GM12878 (cell line): ENCODE measurements at regions not wholly inside any gene's neighbourhood (a gene's known extent, or its start where the extent isn't known, plus 50 kb on each side); places are given as distances from the start of the nearest gene placed in this dataset.
A peak's percentile ranks its signal among the peaks of the same experiment; 100 is the strongest.

ENCODE experiments used
- ATAC-seq: fragments of 200-7000 bp; cut with Tn5 transposase; 3 replicates; pipeline ENCODE4 v1.9.1; 2020; ENCODE audit warnings: mild to moderate bottlenecking, moderate library complexity
- BruUV-seq: library from RNA; stranded (reverse); fragments of 400-500 nt; replicated peaks from 2 replicates; lab custom pipeline; 2021; lab: Mats Ljungman, UMichigan
- CTCF ChIA-PET: fragments of 300-600 bp; sonication (Branson Sonifier 250); formaldehyde crosslinking; extraction: SDS; loops from one replicate; lab custom pipeline; 2021; ENCODE audit warnings: inconsistent platforms; lab: Yijun Ruan, JAX
- POLR2A ChIA-PET: fragments of 350-600 bp; formaldehyde crosslinking; extraction: SDS; loops from one replicate; lab custom pipeline; 2021; ENCODE audit warnings: inconsistent platforms; lab: Charles Lee
- RAD21 ChIA-PET: fragments of 300-600 bp; sonication (Branson Sonifier 250); formaldehyde crosslinking; loops from one replicate; lab custom pipeline; 2023; ENCODE audit warnings: antibody characterized with exemption; ENCODE audit not compliant: unreplicated experiment; lab: Charles Lee
- SMC1A ChIA-PET: fragments of 300-600 bp; sonication (Branson Sonifier 250); formaldehyde crosslinking; loops from one replicate; lab custom pipeline; 2023; ENCODE audit not compliant: unreplicated experiment, uncharacterized antibody; lab: Charles Lee
- DNase-seq: peaks from one replicate; pipeline ENCODE4 v3.0.0-alpha.2; 2011; ENCODE audit warnings: low read depth, low spot score
- FAIRE-seq: peaks from 3 replicates; lab custom pipeline; 2011; peaks lifted over from hg19 to GRCh38; lab: Jason Lieb, UNC
- H2AFZ ChIP-seq: 2 replicates; pipeline ENCODE4 v1.6.0; 2011; ENCODE audit warnings: low read depth, low read length, control low read depth; ENCODE audit not compliant: control insufficient read depth
- H3K27ac ChIP-seq: 2 replicates; pipeline ENCODE4 v1.5.1; 2011; ENCODE audit warnings: control low read depth; ENCODE audit not compliant: control insufficient read depth, insufficient read depth
- H3K27me3 ChIP-seq, 2 experiments: replicated peaks in 1 of 2; 2 replicates each; pipeline versions ENCODE4 v1.6.0 to v1.6.1; 2011; ENCODE audit warnings: low read length in 1 of 2; ENCODE audit not compliant: control insufficient read depth in 2 of 2, insufficient read depth in 2 of 2
- H3K36me3 ChIP-seq, 2 experiments: 2 replicates each; pipeline ENCODE4 v1.5.1; 2011; ENCODE audit warnings: low read length in 1 of 2; ENCODE audit not compliant: control insufficient read depth in 2 of 2, insufficient read depth in 2 of 2
- H3K4me1 ChIP-seq: 2 replicates; pipeline ENCODE4 v1.6.1; 2011; ENCODE audit warnings: mild to moderate bottlenecking, low read length, moderate library complexity, mixed read lengths; ENCODE audit not compliant: control insufficient read depth, insufficient read depth
- H3K4me2 ChIP-seq: 2 replicates; pipeline ENCODE4 v1.6.0; 2011; ENCODE audit warnings: control low read depth; ENCODE audit not compliant: control insufficient read depth, insufficient read depth
- H3K4me3 ChIP-seq: fragments of 200-600 bp; sonication (generic); 2 replicates; pipeline ENCODE4 v1.5.1; 2016
- H3K79me2 ChIP-seq: 2 replicates; pipeline ENCODE4 v1.6.0; 2011; ENCODE audit warnings: low read length; ENCODE audit not compliant: control insufficient read depth, insufficient read depth
- H3K9ac ChIP-seq: 2 replicates; pipeline ENCODE4 v1.8.0; 2011; ENCODE audit warnings: low read length, control low read depth, mixed read lengths; ENCODE audit not compliant: control insufficient read depth, insufficient read depth
- H3K9me3 ChIP-seq: replicated peaks from 3 replicates; pipeline ENCODE4 v1.5.1; 2011; ENCODE audit warnings: mild to moderate bottlenecking, low read length; ENCODE audit not compliant: control insufficient read depth, insufficient read depth
- H4K20me1 ChIP-seq: 2 replicates; pipeline ENCODE4 v1.6.0; 2011; ENCODE audit not compliant: control insufficient read depth, insufficient read depth
- WGBS: methylation state at CpG from one replicate; pipeline ENCODE4 v1.1.6; 2016; ENCODE audit warnings: low lambda C conversion rate; ENCODE audit not compliant: insufficient replicate concordance, insufficient coverage; ENCODE audit errors: missing lambda C conversion rate; 5-methylcytosine and 5-hydroxymethylcytosine counted together
- in situ Hi-C: fragments of 300-500 bp; cut with MboI; formaldehyde crosslinking; loops from 9 replicates; pipeline ENCODE4 v1.14.3; 2018; ENCODE audit warnings: mixed read lengths
- intact Hi-C: fragments of 100-400 bp; cut with micrococcal nuclease; formaldehyde crosslinking; loops from one replicate; pipeline ENCODE4 v1.14.2; 2022; ENCODE audit not compliant: unreplicated experiment
- TF ChIP-seq, protein P1 (sequence below): IDR thresholded peaks from 2 replicates; pipeline ENCODE4 v1.6.1; 2012; ENCODE audit warnings: low read depth, low read length, improper control_type of control experiment
- TF ChIP-seq, protein P2 (sequence below): fragments of 450-650 bp; IDR thresholded peaks from 2 replicates; pipeline ENCODE4 v1.6.1; 2017; ENCODE audit warnings: mild to moderate bottlenecking, moderate library complexity

DNA sequence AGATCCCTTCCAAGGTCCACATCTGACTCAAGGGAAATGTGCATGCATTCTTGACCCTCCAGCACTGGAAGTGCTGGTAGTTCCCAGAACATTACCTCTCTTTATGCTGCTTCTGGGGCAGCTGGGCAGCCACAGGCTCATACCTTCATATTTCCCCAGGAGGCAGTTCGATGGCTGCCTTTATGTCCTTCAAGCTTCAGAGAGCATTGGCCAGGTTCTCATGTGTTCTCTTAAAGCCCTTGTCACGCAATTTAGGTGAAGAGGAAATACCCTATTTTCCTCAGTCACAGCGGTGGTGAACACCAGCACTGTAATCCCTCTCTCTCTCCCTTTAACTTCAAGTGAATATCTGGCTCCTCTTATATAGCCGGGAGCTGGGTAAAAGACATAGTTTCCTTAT is 134.3 kb downstream of the MID1IP1 start:
- RAD21 ChIA-PET: no interaction called here
- TF ChIP-seq, protein P1, sequence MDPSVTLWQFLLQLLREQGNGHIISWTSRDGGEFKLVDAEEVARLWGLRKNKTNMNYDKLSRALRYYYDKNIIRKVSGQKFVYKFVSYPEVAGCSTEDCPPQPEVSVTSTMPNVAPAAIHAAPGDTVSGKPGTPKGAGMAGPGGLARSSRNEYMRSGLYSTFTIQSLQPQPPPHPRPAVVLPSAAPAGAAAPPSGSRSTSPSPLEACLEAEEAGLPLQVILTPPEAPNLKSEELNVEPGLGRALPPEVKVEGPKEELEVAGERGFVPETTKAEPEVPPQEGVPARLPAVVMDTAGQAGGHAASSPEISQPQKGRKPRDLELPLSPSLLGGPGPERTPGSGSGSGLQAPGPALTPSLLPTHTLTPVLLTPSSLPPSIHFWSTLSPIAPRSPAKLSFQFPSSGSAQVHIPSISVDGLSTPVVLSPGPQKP: no peak
- TF ChIP-seq, protein P2, sequence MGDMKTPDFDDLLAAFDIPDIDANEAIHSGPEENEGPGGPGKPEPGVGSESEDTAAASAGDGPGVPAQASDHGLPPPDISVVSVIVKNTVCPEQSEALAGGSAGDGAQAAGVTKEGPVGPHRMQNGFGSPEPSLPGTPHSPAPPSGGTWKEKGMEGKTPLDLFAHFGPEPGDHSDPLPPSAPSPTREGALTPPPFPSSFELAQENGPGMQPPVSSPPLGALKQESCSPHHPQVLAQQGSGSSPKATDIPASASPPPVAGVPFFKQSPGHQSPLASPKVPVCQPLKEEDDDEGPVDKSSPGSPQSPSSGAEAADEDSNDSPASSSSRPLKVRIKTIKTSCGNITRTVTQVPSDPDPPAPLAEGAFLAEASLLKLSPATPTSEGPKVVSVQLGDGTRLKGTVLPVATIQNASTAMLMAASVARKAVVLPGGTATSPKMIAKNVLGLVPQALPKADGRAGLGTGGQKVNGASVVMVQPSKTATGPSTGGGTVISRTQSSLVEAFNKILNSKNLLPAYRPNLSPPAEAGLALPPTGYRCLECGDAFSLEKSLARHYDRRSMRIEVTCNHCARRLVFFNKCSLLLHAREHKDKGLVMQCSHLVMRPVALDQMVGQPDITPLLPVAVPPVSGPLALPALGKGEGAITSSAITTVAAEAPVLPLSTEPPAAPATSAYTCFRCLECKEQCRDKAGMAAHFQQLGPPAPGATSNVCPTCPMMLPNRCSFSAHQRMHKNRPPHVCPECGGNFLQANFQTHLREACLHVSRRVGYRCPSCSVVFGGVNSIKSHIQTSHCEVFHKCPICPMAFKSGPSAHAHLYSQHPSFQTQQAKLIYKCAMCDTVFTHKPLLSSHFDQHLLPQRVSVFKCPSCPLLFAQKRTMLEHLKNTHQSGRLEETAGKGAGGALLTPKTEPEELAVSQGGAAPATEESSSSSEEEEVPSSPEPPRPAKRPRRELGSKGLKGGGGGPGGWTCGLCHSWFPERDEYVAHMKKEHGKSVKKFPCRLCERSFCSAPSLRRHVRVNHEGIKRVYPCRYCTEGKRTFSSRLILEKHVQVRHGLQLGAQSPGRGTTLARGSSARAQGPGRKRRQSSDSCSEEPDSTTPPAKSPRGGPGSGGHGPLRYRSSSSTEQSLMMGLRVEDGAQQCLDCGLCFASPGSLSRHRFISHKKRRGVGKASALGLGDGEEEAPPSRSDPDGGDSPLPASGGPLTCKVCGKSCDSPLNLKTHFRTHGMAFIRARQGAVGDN: 0 out of 2 replicates have a peak, but pooled peaks have one; percentile 27
- DNase-seq (no peak), FAIRE-seq (no peak), ATAC-seq (peak; percentile 25; the same call in 2 of the 3 replicates)
- CTCF ChIA-PET: no interaction called here
- no peaks in the 10 kb centered on the region for H3K27me3 ChIP-seq
- H3K9ac ChIP-seq: no peak overlapping the region
- no peaks in the 10 kb centered on the region; the same call in 2 of the 3 replicates for H3K9me3 ChIP-seq
- H3K4me1 ChIP-seq: no peaks in the 10 kb centered on the region
- no peaks in the 10 kb centered on the region for H3K79me2 ChIP-seq
- BruUV-seq: no TSS peak
- intact Hi-C loops (no loop called here), in situ Hi-C loops (no loop called here)
- H3K36me3 ChIP-seq: no peaks in the 10 kb centered on the region
- 19% methylated on average over 4 of the region's 4 CpGs for WGBS
- peak overlapping the region; percentile 16; the same call in 1 of the 2 replicates for H3K27ac ChIP-seq
- H2AFZ ChIP-seq: no peak overlapping the region
- no peaks in the 10 kb centered on the region for H4K20me1 ChIP-seq
- POLR2A ChIA-PET: interaction anchor here (0.6 kb wide), 1 partner anchor 224 kb away, joined by 4 read pairs; no protein-coding TSS in a partner anchor
- H3K4me3 ChIP-seq: no peak overlapping the region
- SMC1A ChIA-PET: interaction anchor here (1.4 to 2.7 kb wide), 2 partner anchors 11 to 15 kb away, joined by 5 to 10 read pairs; no protein-coding TSS in a partner anchor
- no peak overlapping the region for H3K4me2 ChIP-seq
